ENCODE measurements at regions not wholly inside any gene's neighbourhood (a gene's known extent, or its start where the extent isn't known, plus 50 kb on each side); places are given as distances from the start of the nearest gene placed in this dataset.

DNA sequence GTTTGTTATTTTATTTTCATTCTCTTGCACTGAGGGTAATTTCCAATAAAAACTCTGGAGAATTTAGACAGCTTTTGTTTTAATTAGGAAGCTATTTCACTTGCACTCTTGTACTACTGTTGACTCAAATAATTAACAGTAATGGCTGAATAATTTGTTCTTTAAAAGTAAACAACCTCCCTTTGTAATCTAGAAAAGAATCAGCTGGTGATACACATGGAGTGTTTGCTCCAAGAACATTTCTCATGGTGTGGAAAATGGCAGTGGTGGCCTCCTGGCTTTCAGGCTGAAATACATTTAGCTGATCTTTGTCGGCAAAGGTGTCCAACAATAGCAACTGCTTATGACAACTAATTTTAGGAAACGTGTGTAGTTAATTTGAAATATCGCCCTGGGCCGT is 129.4 kb downstream of the C9orf152 start:
- TF ChIP-seq, protein P1, sequence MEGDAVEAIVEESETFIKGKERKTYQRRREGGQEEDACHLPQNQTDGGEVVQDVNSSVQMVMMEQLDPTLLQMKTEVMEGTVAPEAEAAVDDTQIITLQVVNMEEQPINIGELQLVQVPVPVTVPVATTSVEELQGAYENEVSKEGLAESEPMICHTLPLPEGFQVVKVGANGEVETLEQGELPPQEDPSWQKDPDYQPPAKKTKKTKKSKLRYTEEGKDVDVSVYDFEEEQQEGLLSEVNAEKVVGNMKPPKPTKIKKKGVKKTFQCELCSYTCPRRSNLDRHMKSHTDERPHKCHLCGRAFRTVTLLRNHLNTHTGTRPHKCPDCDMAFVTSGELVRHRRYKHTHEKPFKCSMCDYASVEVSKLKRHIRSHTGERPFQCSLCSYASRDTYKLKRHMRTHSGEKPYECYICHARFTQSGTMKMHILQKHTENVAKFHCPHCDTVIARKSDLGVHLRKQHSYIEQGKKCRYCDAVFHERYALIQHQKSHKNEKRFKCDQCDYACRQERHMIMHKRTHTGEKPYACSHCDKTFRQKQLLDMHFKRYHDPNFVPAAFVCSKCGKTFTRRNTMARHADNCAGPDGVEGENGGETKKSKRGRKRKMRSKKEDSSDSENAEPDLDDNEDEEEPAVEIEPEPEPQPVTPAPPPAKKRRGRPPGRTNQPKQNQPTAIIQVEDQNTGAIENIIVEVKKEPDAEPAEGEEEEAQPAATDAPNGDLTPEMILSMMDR (IDR thresholded peaks at IDR 0.05; ENCODE audit: insufficient read depth, low read depth, low read length) = no peak
- TF ChIP-seq EZH2 (IDR thresholded peaks at IDR 0.05; ENCODE audit: insufficient read depth, low read length) = no peak
